T-helper 2 cell treated with Interferon-gamma antibody and Interleukin-4, amounts not matched to agents 100 ng/mL and 5 ng/mL, for 36 hours (primary cell): ENCODE measurements at regions not wholly inside any gene's neighbourhood (a gene's known extent, or its start where the extent isn't known, plus 50 kb on each side); places are given as distances from the start of the nearest gene placed in this dataset.

ENCODE experiments used
- intact Hi-C: fragments of 100-400 bp; cut with micrococcal nuclease; formaldehyde crosslinking; loops from one replicate; pipeline ENCODE4 v1.15.1; 2023

GRCh38 chr3:99128235-99128634, 226.7 kb upstream of the DCBLD2 start:
- intact Hi-C loops: no loop called here

- intact Hi-C loops: no loop called here
These were observed 224.8 kb upstream of the DCBLD2 start for GRCh38 chr3:99126316-99126715.

- intact Hi-C loops: no loop called here
These were observed 217.9 kb upstream of the DCBLD2 start for GRCh38 chr3:99119385-99119784.

GRCh38 chr3:99118381-99118780, 216.9 kb upstream of the DCBLD2 start:
- intact Hi-C loops: no loop called here

- intact Hi-C loops: no loop called here
These were observed 213.2 kb upstream of the DCBLD2 start for GRCh38 chr3:99114565-99115291.

- intact Hi-C loops: no loop called here
These were observed 209.7 kb upstream of the DCBLD2 start for GRCh38 chr3:99111235-99111634.

- intact Hi-C loops: no loop called here
These were observed 208.9 kb upstream of the DCBLD2 start for GRCh38 chr3:99110401-99110800.

- intact Hi-C loops: no loop called here
These were observed 207.0 kb upstream of the DCBLD2 start for GRCh38 chr3:99108508-99108907.

GRCh38 chr3:99094606-99095005, 193.1 kb upstream of the DCBLD2 start:
- intact Hi-C loops: no loop called here

- intact Hi-C loops: no loop called here
These were observed 185.8 kb upstream of the DCBLD2 start for GRCh38 chr3:99087277-99087676.

- intact Hi-C loops: no loop called here
These were observed 183.3 kb upstream of the DCBLD2 start for GRCh38 chr3:99084826-99085225.

GRCh38 chr3:99084156-99084555, 182.7 kb upstream of the DCBLD2 start:
- intact Hi-C loops: no loop called here

GRCh38 chr3:99071096-99071495, 169.6 kb upstream of the DCBLD2 start:
- intact Hi-C loops: no loop called here

- intact Hi-C loops: no loop called here
These were observed 168.5 kb upstream of the DCBLD2 start for GRCh38 chr3:99069973-99070372.

GRCh38 chr3:99066863-99067262, 165.4 kb upstream of the DCBLD2 start:
- intact Hi-C loops: no loop called here

- intact Hi-C loops: no loop called here
These were observed 147.7 kb upstream of the DCBLD2 start for GRCh38 chr3:99049164-99049563.

- intact Hi-C loops: no loop called here
These were observed 140.3 kb upstream of the DCBLD2 start for GRCh38 chr3:99041747-99042146.

GRCh38 chr3:99031778-99032177, 130.3 kb upstream of the DCBLD2 start:
- intact Hi-C loops: no loop called here

- intact Hi-C loops: loop anchor here (5.0 to 10.0 kb wide), 2 partner anchors 149 to 661 kb away; no protein-coding TSS in a partner anchor
These were observed 122.2 kb upstream of the DCBLD2 start for GRCh38 chr3:99023590-99024192.

- intact Hi-C loops: loop anchor here (5.0 to 10.0 kb wide), 2 partner anchors 151 to 663 kb away; no protein-coding TSS in a partner anchor
These were observed 120.0 kb upstream of the DCBLD2 start for GRCh38 chr3:99021466-99021865.

GRCh38 chr3:99016452-99016851, 115.0 kb upstream of the DCBLD2 start:
- intact Hi-C loops: no loop called here

GRCh38 chr3:99013777-99014315, 112.4 kb upstream of the DCBLD2 start:
- intact Hi-C loops: no loop called here

GRCh38 chr3:99013077-99013476, 111.6 kb upstream of the DCBLD2 start:
- intact Hi-C loops: no loop called here
